ENCODE measurements at regions not wholly inside any gene's neighbourhood (a gene's known extent, or its start where the extent isn't known, plus 50 kb on each side); places are given as distances from the start of the nearest gene placed in this dataset.

DNA sequence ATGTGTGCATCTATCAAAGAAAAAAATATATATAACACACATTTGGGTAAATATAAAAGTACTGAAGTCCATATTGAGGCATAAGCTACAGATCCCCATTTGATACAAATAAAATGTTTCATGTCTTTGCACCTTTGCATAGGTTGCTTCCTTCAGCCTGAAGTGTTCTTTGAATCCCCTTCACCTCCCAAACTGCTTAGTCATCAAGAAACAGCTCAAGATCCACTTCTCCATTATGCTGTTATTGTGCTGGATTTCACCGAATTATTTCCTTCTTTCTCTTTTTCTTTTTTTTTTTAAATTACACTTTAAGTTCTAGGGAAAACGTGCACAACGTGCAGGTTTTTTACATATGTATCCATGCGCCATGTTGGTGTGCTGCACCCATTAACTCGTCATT, 419.1 kb downstream of the ENC1 start:
- Histone ChIP-seq H4K5ac (ENCODE audit: insufficient read length, low read depth, low read length) (no peak overlapping the region), H3K27me3 (replicated peaks in 1 of 4; ENCODE audit: control insufficient read depth in 3 of 4, extremely low read depth in 1 of 4, insufficient read depth in 3 of 4, low read length in 3 of 4) (no peaks in the 10 kb centered on the region), H3K9me3 (ENCODE audit: insufficient read depth in 2 of 2, low read depth in 1 of 2, low read length in 1 of 2) (peaks cover 16 to 18% of the 10 kb centered on the region in 2 experiments; a peak in 3 of 4 replicates), H4K8ac (ENCODE audit: extremely low read depth, insufficient read depth, low read length) (no peak overlapping the region), H3K79me2 (ENCODE audit: control insufficient read depth in 1 of 2, insufficient read depth in 2 of 2, low read length in 2 of 2) (no peaks in the 10 kb centered on the region), H3K4me1 (replicated peaks in 1 of 4; ENCODE audit: control insufficient read depth in 3 of 4, insufficient read depth in 4 of 4, low read length in 3 of 4) (no peaks in the 10 kb centered on the region), H3K4me2 (ENCODE audit: insufficient read depth in 1 of 2, low read depth in 2 of 2, low read length in 2 of 2) (no peak overlapping the region), H3K14ac (ENCODE audit: insufficient read length) (no peak overlapping the region), H2AFZ (ENCODE audit: low read length) (no peak overlapping the region), H3K18ac (ENCODE audit: extremely low read depth, low read length) (no peak overlapping the region), H2AK5ac (ENCODE audit: low read depth, low read length) (no peak overlapping the region), H2BK12ac (ENCODE audit: low read depth, low read length) (no peak overlapping the region), H3K4ac (replicated peaks; ENCODE audit: insufficient read length, low read depth, low read length) (no peak overlapping the region), H3K23ac (ENCODE audit: insufficient read length) (no peak overlapping the region), H3K9ac (replicated peaks in 1 of 4; ENCODE audit: extremely low read depth in 1 of 4, low read depth in 3 of 4, low read length in 3 of 4) (no peak overlapping the region), H2BK120ac (replicated peaks; ENCODE audit: low read depth, low read length) (no peak overlapping the region), H3K4me3 (ENCODE audit: extremely low read depth in 1 of 4, insufficient read depth in 2 of 4, low read depth in 3 of 4, low read length in 4 of 4) (no peak overlapping the region), H3K56ac (replicated peaks; ENCODE audit: insufficient read length, low read depth, low read length) (no peak overlapping the region), H2BK20ac (ENCODE audit: low read length) (no peak overlapping the region), H3K79me1 (ENCODE audit: low read depth, low read length) (no peaks in the 10 kb centered on the region), H3K27ac (ENCODE audit: low read depth, low read length) (no peak overlapping the region), H3K36me3 (ENCODE audit: control insufficient read depth in 2 of 4, insufficient read depth in 4 of 4, low read length in 3 of 4) (no peaks in the 10 kb centered on the region), H3K23me2 (ENCODE audit: low read depth, low read length) (peaks cover 4% of the 10 kb centered on the region; the same call in 1 of the 2 replicates), H2BK15ac (ENCODE audit: low read length) (no peak overlapping the region), H4K91ac (replicated peaks; ENCODE audit: insufficient read length, low read length) (no peak overlapping the region), H2BK5ac (ENCODE audit: low read depth, low read length) (no peak overlapping the region), H4K20me1 (replicated peaks in 1 of 2; ENCODE audit: control insufficient read depth in 1 of 2, insufficient read depth in 2 of 2, low read length in 2 of 2) (no peaks in the 10 kb centered on the region)
- DNase-seq (ENCODE audit: low read depth in 1 of 2, low spot score in 2 of 2) (no peak), FAIRE-seq (no peak)
- WGBS, 2 experiments (ENCODE audit: extremely low coverage in 1 of 2, insufficient coverage in 1 of 2, insufficient read length in 1 of 2, insufficient replicate concordance in 2 of 2, low coverage in 1 of 2, low lambda C conversion rate in 2 of 2, missing lambda C conversion rate in 1 of 2), result 84% methylated on average over 5 of the region's 5 CpGs; no CpG with 5 or more reads in 1 of the 2 experiments
- CTCF ChIA-PET (ENCODE audit: partially characterized antibody), result interaction anchor here (2.9 kb wide), 1 partner anchor 9 kb away, joined by 20 read pairs; no protein-coding TSS in a partner anchor
- POLR2A ChIA-PET (ENCODE audit: partially characterized antibody), result no interaction called here
- TF ChIP-seq CBX8 (IDR thresholded peaks at IDR 0.05; ENCODE audit: borderline replicate concordance, low read depth, low read length), result no peak
- peak; percentile 29; the same call in 1 of the 2 replicates for TF ChIP-seq MAFK (IDR thresholded peaks at IDR 0.05; ENCODE audit: low read depth, low read length)
